HL-60 (cell line): ENCODE measurements at regions not wholly inside any gene's neighbourhood (a gene's known extent, or its start where the extent isn't known, plus 50 kb on each side); places are given as distances from the start of the nearest gene placed in this dataset.

ENCODE experiments used
- DNase-seq, 2 experiments: peaks; one replicate each; pipeline ENCODE4 v3.0.0-alpha.2; 2010 to 2020; ENCODE audit warnings: low read depth in 1 of 2, low spot score in 1 of 2
- H3K27ac ChIP-seq: fragments of 250-450 bp; sonication (Bioruptor Pico); replicated peaks from 2 replicates; pipeline ENCODE4 v1.5.1; 2020; ENCODE audit warnings: mild to moderate bottlenecking, moderate library complexity
- H3K27me3 ChIP-seq: fragments of 250-450 bp; sonication (Bioruptor Pico); 2 replicates; pipeline ENCODE4 v1.5.1; 2021; ENCODE audit warnings: mild to moderate bottlenecking, moderate library complexity; ENCODE audit not compliant: insufficient read depth, poor library complexity, severe bottlenecking
- H3K4me3 ChIP-seq: replicated peaks from 2 replicates; pipeline ENCODE4 v1.5.1; 2011; ENCODE audit warnings: mild to moderate bottlenecking, control low read depth, low read length; ENCODE audit not compliant: insufficient read depth
- CTCF ChIP-seq: IDR thresholded peaks from one replicate; pipeline ENCODE4 v1.5.1; 2011; ENCODE audit warnings: low read length, control low read depth, inconsistent platforms; ENCODE audit not compliant: insufficient read depth
- GABPA ChIP-seq: IDR thresholded peaks from 2 replicates; pipeline ENCODE4 v1.6.1; 2012; ENCODE audit warnings: low read depth
- POLR2AphosphoS5 ChIP-seq: IDR thresholded peaks from 2 replicates; pipeline ENCODE4 v1.6.1; 2012; ENCODE audit warnings: low read depth
- REST ChIP-seq: IDR thresholded peaks from 2 replicates; pipeline ENCODE4 v1.6.1; 2012; ENCODE audit warnings: low read depth; ENCODE audit not compliant: insufficient replicate concordance
- SPI1 ChIP-seq: IDR thresholded peaks from 2 replicates; pipeline ENCODE4 v1.6.1; 2012; ENCODE audit warnings: low read depth, mild to moderate bottlenecking, borderline replicate concordance

GRCh38 chr1:204803607-204804006 lies 67.1 kb upstream of the NFASC start:
- no peak overlapping the region for H3K4me3 ChIP-seq
- H3K27ac ChIP-seq, result no peak overlapping the region
- peaks cover 2% of the 10 kb centered on the region for H3K27me3 ChIP-seq
- DNase-seq, result no peak
- TF ChIP-seq REST, result peak; percentile 36
- TF ChIP-seq GABPA, result no peak

GRCh38 chr1:204806943-204807687 lies 63.5 kb upstream of the NFASC start:
- TF ChIP-seq CTCF (peak; percentile 63), POLR2AphosphoS5 (no peak), REST (no peak)
- Histone ChIP-seq H3K27me3 (peaks cover 2% of the 10 kb centered on the region), H3K4me3 (peak overlapping the region; percentile 29), H3K27ac (no peak overlapping the region)
- DNase-seq, result peak; percentile 47 to 76

- no peak overlapping the region for H3K4me3 ChIP-seq
- no peak overlapping the region for H3K27ac ChIP-seq
- peaks cover 2% of the 10 kb centered on the region for H3K27me3 ChIP-seq
- DNase-seq, result no peak
- no peak for TF ChIP-seq POLR2AphosphoS5
- TF ChIP-seq SPI1, result no peak
- TF ChIP-seq GABPA, result no peak
- no peak for TF ChIP-seq REST
- TF ChIP-seq CTCF, result no peak
These were observed 61.2 kb upstream of the NFASC start for GRCh38 chr1:204809488-204809887.
